Fibroblast of lung (primary cell): ENCODE measurements at regions not wholly inside any gene's neighbourhood (a gene's known extent, or its start where the extent isn't known, plus 50 kb on each side); places are given as distances from the start of the nearest gene placed in this dataset.

Source experiments
- DNase-seq, 2 donors: peaks; one replicate each; pipeline versions ENCODE4 v3.0.0 to v3.0.0-alpha.2; 2010; ENCODE audit warnings: low read depth in 2 of 2
- H2AFZ ChIP-seq: 2 replicates; pipeline ENCODE4 v1.5.1; 2012; ENCODE audit warnings: low read length, control low read depth, inconsistent platforms
- H3K27ac ChIP-seq: 2 replicates; pipeline ENCODE4 v1.5.1; 2011; ENCODE audit warnings: low read length, control low read depth; ENCODE audit not compliant: insufficient read depth
- H3K27me3 ChIP-seq: 2 replicates; pipeline ENCODE4 v1.5.1; 2011; ENCODE audit warnings: mild to moderate bottlenecking, low read length; ENCODE audit not compliant: control insufficient read depth, insufficient read depth
- H3K36me3 ChIP-seq: 2 replicates; pipeline ENCODE4 v1.5.1; 2011; ENCODE audit warnings: low read length; ENCODE audit not compliant: control insufficient read depth, insufficient read depth
- H3K4me1 ChIP-seq: 2 replicates; pipeline ENCODE4 v1.5.1; 2011; ENCODE audit warnings: low read length; ENCODE audit not compliant: control insufficient read depth, insufficient read depth; ENCODE audit errors: extremely low read depth
- H3K4me2 ChIP-seq: 2 replicates; pipeline ENCODE4 v1.5.1; 2011; ENCODE audit warnings: low read length, control low read depth; ENCODE audit not compliant: insufficient read depth; ENCODE audit errors: extremely low read depth
- H3K4me3 ChIP-seq, 4 experiments: fragments of 200-600 bp in 1 of 4; sonication (generic) in 1 of 4; replicated peaks in 1 of 4; 2 replicates each; pipeline ENCODE4 v1.5.1; 2011 to 2016; ENCODE audit warnings: low read length in 4 of 4, low read depth in 3 of 4, mild to moderate bottlenecking in 3 of 4, control low read depth in 2 of 4, inconsistent platforms in 1 of 4, mixed read lengths in 1 of 4; ENCODE audit not compliant: insufficient read depth in 1 of 4; ENCODE audit errors: control extremely low read depth in 1 of 4
- H3K79me2 ChIP-seq: 2 replicates; pipeline ENCODE4 v1.5.1; 2012; ENCODE audit warnings: mild to moderate bottlenecking, low read length, inconsistent platforms; ENCODE audit not compliant: control insufficient read depth, insufficient read depth
- H3K9ac ChIP-seq: 2 replicates; pipeline ENCODE4 v1.5.1; 2011; ENCODE audit warnings: mild to moderate bottlenecking, low read length, control low read depth; ENCODE audit not compliant: insufficient read depth
- H3K9me3 ChIP-seq: 2 replicates; pipeline ENCODE4 v1.5.1; 2012; ENCODE audit warnings: low read depth, low read length; ENCODE audit not compliant: control insufficient read depth, insufficient read depth
- H4K20me1 ChIP-seq: 2 replicates; pipeline ENCODE4 v1.5.1; 2011; ENCODE audit warnings: low read length; ENCODE audit not compliant: control insufficient read depth, insufficient read depth; ENCODE audit errors: extremely low read depth
- EZH2 ChIP-seq: IDR thresholded peaks from 2 replicates; pipeline ENCODE4 v1.5.1; 2012; ENCODE audit warnings: low read length, control low read depth, mild to moderate bottlenecking; ENCODE audit errors: missing control alignments
- TF ChIP-seq, protein P1 (sequence below), 2 donors: IDR thresholded peaks in 1 of 2; conservative IDR thresholded peaks in 1 of 2; 1 replicate in 1 of 2; 2 replicates in 1 of 2; pipeline ENCODE4 v1.5.1; 2011 to 2012; ENCODE audit warnings: low read length in 2 of 2, control low read depth in 1 of 2, inconsistent platforms in 1 of 2, low read depth in 1 of 2, mild to moderate bottlenecking in 1 of 2

DNA sequence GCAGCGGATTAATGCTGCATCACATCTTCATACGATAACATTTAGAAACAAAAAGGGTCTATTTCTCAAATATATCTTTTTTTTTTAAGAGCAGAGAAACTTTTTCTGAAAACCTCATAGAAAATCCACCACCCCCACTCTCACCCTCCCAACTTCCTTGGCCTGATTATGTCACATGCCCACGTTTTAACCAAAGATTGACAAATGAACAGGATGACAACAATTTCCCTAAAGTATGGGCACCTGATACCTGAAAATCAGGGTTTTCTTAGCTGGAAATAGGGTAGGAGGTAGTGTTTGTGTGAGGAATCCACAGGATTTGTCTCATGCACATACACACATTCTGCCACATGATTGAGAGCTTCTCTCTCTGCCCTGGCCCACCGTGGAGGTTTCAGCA is 74.7 kb upstream of the MDM1 start:
- no peak overlapping the region for H2AFZ ChIP-seq

DNA sequence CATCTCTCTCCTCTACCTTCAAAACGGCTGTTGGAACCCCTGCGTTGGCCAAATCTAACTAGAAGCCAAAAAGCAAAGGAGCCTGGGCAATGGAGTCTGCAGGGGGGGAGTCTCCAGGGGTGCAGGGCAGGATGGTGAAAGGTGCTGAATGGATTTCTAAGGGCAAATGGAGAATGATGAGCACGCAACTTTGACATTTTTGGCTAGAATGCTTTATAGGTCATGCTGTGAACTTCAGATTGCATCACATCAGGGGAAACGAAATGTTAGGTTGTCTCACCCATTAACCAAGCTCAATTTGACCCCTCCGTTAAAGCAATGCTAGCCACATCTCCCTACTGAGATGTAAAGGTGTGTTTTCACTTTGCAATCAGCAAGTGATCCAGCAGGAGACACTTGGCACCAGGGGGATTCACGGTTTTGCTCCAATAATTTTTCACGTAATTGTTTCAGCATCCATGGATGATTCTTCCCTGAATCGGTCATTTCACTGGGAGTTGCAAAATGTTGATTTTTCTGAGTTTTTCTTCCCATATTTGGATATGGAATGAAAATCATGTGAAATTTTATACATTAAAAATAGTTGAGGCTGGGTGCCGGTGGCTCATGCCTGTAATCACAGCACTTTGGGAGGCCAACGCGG is 78.0 kb upstream of the MDM1 start:
- Histone ChIP-seq H3K27ac (no peak overlapping the region), H2AFZ (no peak overlapping the region)

More for the DNA sequence above, 74.7 kb upstream of the MDM1 start:
- no peak overlapping the region for H3K9ac ChIP-seq
- H3K27ac ChIP-seq: no peak overlapping the region
- H4K20me1 ChIP-seq: no peaks in the 10 kb centered on the region
- DNase-seq: no peak
- peaks cover 4% of the 10 kb centered on the region for H3K4me1 ChIP-seq
- H3K4me2 ChIP-seq: no peak overlapping the region
- no peaks in the 10 kb centered on the region for H3K9me3 ChIP-seq
- TF ChIP-seq EZH2: no peak
- TF ChIP-seq, protein P1, sequence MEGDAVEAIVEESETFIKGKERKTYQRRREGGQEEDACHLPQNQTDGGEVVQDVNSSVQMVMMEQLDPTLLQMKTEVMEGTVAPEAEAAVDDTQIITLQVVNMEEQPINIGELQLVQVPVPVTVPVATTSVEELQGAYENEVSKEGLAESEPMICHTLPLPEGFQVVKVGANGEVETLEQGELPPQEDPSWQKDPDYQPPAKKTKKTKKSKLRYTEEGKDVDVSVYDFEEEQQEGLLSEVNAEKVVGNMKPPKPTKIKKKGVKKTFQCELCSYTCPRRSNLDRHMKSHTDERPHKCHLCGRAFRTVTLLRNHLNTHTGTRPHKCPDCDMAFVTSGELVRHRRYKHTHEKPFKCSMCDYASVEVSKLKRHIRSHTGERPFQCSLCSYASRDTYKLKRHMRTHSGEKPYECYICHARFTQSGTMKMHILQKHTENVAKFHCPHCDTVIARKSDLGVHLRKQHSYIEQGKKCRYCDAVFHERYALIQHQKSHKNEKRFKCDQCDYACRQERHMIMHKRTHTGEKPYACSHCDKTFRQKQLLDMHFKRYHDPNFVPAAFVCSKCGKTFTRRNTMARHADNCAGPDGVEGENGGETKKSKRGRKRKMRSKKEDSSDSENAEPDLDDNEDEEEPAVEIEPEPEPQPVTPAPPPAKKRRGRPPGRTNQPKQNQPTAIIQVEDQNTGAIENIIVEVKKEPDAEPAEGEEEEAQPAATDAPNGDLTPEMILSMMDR (conservative IDR thresholded peaks at IDR 0.05 in 1 of 2, IDR thresholded peaks at IDR 0.05 in 1 of 2; ENCODE audit: low read depth in 1 of 2, low read length in 2 of 2): no peak
- H3K36me3 ChIP-seq: no peaks in the 10 kb centered on the region
- H3K4me3 ChIP-seq: no peak overlapping the region
- no peaks in the 10 kb centered on the region for H3K79me2 ChIP-seq
- no peaks in the 10 kb centered on the region for H3K27me3 ChIP-seq

DNA sequence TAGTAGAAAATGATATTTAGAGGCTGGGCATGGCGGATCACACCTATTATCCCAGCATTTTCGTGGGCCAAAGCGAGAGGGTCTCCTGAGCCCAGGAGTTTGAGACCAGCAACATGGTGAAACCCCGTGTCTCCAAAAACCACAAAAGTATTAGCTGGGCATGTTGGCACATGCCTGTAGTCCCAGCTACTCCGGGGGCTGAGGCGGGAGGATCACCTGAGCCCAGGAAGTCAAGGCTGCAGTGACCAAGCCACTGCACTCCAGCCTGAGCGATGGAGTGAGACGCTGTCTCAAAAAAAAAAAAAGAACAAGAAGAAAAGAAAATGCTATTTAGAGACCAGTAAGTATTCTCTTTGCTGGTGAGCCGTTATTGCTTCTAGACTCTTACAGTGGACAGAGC is 79.2 kb upstream of the MDM1 start:
- no peak overlapping the region for H3K9ac ChIP-seq
- H3K79me2 ChIP-seq: no peaks in the 10 kb centered on the region
- H3K4me2 ChIP-seq: no peak overlapping the region
- DNase-seq: no peak
- no peaks in the 10 kb centered on the region for H3K4me1 ChIP-seq
- H3K27me3 ChIP-seq: no peaks in the 10 kb centered on the region
- H2AFZ ChIP-seq: no peak overlapping the region
- no peak overlapping the region for H3K27ac ChIP-seq
- H3K36me3 ChIP-seq: no peaks in the 10 kb centered on the region
- H4K20me1 ChIP-seq: no peaks in the 10 kb centered on the region
- H3K9me3 ChIP-seq: no peaks in the 10 kb centered on the region
- no peak for TF ChIP-seq EZH2
- TF ChIP-seq, protein P1 (conservative IDR thresholded peaks at IDR 0.05 in 1 of 2, IDR thresholded peaks at IDR 0.05 in 1 of 2; ENCODE audit: low read depth in 1 of 2, low read length in 2 of 2): no peak
- H3K4me3 ChIP-seq: no peak overlapping the region

More for the DNA sequence above, 78.0 kb upstream of the MDM1 start:
- H3K9ac ChIP-seq: no peak overlapping the region
- no peaks in the 10 kb centered on the region for H3K36me3 ChIP-seq
- H4K20me1 ChIP-seq: no peaks in the 10 kb centered on the region
- no peak overlapping the region for H3K4me3 ChIP-seq
- H3K27me3 ChIP-seq: no peaks in the 10 kb centered on the region
- H3K4me1 ChIP-seq: peaks cover 4% of the 10 kb centered on the region
- H3K9me3 ChIP-seq: no peaks in the 10 kb centered on the region
- H3K4me2 ChIP-seq: no peak overlapping the region
- TF ChIP-seq EZH2: no peak
- TF ChIP-seq, protein P1 (conservative IDR thresholded peaks at IDR 0.05 in 1 of 2, IDR thresholded peaks at IDR 0.05 in 1 of 2; ENCODE audit: low read depth in 1 of 2, low read length in 2 of 2): no peak
- no peaks in the 10 kb centered on the region for H3K79me2 ChIP-seq
- no peak for DNase-seq
